ENCODE measurements at regions not wholly inside any gene's neighbourhood (a gene's known extent, or its start where the extent isn't known, plus 50 kb on each side); places are given as distances from the start of the nearest gene placed in this dataset.

DNA sequence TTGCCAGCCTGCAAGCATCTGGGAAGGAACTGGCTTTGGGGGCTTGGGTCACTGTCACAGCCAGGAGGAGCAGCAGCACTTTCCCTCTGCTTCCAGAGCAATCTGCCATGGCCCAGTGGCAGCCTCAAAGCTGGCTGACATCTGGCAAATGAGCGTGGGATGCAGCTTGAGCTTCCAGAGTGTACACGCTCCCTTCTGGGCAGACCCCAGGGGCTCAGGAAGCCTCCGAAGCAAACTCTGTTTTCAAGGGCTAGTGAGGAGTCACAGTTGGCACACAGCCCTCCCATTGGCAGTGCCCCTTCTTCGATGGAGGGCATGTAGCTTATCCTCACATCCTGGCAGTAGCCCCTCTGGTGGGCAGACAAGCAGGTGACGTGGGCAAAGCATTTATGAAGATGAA is 249.6 kb downstream of the ENGASE start:
- Histone ChIP-seq H3K4me1 (ENCODE audit: control insufficient read depth, extremely low read depth, insufficient read depth, low read length) (no peaks in the 10 kb centered on the region), H3K9ac (replicated peaks; ENCODE audit: extremely low read depth, insufficient read depth, low read length) (no peak overlapping the region), H3K36me3 (ENCODE audit: control insufficient read depth in 2 of 2, extremely low read depth in 1 of 2, insufficient read depth in 2 of 2, low read length in 2 of 2) (no peaks in the 10 kb centered on the region), H3K27ac (ENCODE audit: insufficient read depth, low read depth, low read length) (no peak overlapping the region), H3K9me1 (replicated peaks; ENCODE audit: control insufficient read depth, extremely low read depth, insufficient read depth, low read length) (no peaks in the 10 kb centered on the region), H4K20me1 (replicated peaks; ENCODE audit: control insufficient read depth, extremely low read depth, insufficient read depth, low read length) (no peaks in the 10 kb centered on the region), H3K79me2 (ENCODE audit: control insufficient read depth, insufficient read depth, low read length) (no peaks in the 10 kb centered on the region), H3K27me3 (ENCODE audit: control insufficient read depth in 2 of 2, insufficient read depth in 2 of 2, low read length in 2 of 2) (no peaks in the 10 kb centered on the region), H3K4me3 (replicated peaks in 1 of 3; ENCODE audit: insufficient read depth in 1 of 3, low read depth in 1 of 3, low read length in 3 of 3) (no peak overlapping the region), H3K4me2 (ENCODE audit: insufficient read depth, low read length) (no peak overlapping the region), H3K9me3 (replicated peaks; ENCODE audit: control insufficient read depth, insufficient read depth, low read length) (no peaks in the 10 kb centered on the region), H2AFZ (ENCODE audit: low read depth, low read length) (no peak overlapping the region)
- no TSS peak for BruUV-seq (replicated peaks)
- dilution Hi-C loops (cut with MboI; ENCODE audit: extremely low pct_ligation_motif_present, low sequenced_read_pairs) (no loop called here), intact Hi-C loops (cut with micrococcal nuclease) (no loop called here)
- CTCF ChIA-PET: interaction anchor here (1.5 kb wide), 1 partner anchor 9 kb away, joined by 3 read pairs; no protein-coding TSS in a partner anchor
- no peak for DNase-seq (ENCODE audit: low read depth, low spot score)
- TF ChIP-seq GATA2 (IDR thresholded peaks at IDR 0.05; ENCODE audit: insufficient read depth, insufficient read length, low read depth, low read length) (no peak), FOS (IDR thresholded peaks at IDR 0.05; ENCODE audit: borderline replicate concordance, insufficient read depth, low read length) (no peak), POLR2AphosphoS5 (IDR thresholded peaks at IDR 0.05; ENCODE audit: insufficient read depth, low read depth, low read length) (no peak), MYC (IDR thresholded peaks at IDR 0.05; ENCODE audit: low read depth, low read length) (no peak), JUN (IDR thresholded peaks at IDR 0.05; ENCODE audit: borderline replicate concordance, insufficient read depth, insufficient read length, low read depth) (no peak), EZH2 (IDR thresholded peaks at IDR 0.05; ENCODE audit: borderline replicate concordance, low read depth, low read length, severe bottlenecking) (no peak), POLR2A (IDR thresholded peaks at IDR 0.05; ENCODE audit: low read depth, low read length) (no peak)
- TF ChIP-seq, protein P1, sequence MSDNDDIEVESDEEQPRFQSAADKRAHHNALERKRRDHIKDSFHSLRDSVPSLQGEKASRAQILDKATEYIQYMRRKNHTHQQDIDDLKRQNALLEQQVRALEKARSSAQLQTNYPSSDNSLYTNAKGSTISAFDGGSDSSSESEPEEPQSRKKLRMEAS (IDR thresholded peaks at IDR 0.05; ENCODE audit: insufficient read depth, insufficient read length): no peak
- TF ChIP-seq, protein P2, sequence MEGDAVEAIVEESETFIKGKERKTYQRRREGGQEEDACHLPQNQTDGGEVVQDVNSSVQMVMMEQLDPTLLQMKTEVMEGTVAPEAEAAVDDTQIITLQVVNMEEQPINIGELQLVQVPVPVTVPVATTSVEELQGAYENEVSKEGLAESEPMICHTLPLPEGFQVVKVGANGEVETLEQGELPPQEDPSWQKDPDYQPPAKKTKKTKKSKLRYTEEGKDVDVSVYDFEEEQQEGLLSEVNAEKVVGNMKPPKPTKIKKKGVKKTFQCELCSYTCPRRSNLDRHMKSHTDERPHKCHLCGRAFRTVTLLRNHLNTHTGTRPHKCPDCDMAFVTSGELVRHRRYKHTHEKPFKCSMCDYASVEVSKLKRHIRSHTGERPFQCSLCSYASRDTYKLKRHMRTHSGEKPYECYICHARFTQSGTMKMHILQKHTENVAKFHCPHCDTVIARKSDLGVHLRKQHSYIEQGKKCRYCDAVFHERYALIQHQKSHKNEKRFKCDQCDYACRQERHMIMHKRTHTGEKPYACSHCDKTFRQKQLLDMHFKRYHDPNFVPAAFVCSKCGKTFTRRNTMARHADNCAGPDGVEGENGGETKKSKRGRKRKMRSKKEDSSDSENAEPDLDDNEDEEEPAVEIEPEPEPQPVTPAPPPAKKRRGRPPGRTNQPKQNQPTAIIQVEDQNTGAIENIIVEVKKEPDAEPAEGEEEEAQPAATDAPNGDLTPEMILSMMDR (IDR thresholded peaks at IDR 0.05; ENCODE audit: extremely low read depth in 1 of 2, insufficient read depth in 1 of 2, low read depth in 1 of 2, low read length in 2 of 2): no peak
- POLR2A ChIA-PET: no interaction called here
- FAIRE-seq: no peak
